Stimulated activated effector memory CD8-positive, alpha-beta T cell treated with anti-CD3 and anti-CD28 coated beads, Interleukin-12 subunit alpha, Interleukin-12 subunit beta, amount 100 ng/mL, for 72 hours (primary cell): ENCODE measurements at regions not wholly inside any gene's neighbourhood (a gene's known extent, or its start where the extent isn't known, plus 50 kb on each side); places are given as distances from the start of the nearest gene placed in this dataset.

Source experiments
- ATAC-seq: fragments of 150-1000 bp; cut with Tn5 transposase; 2 replicates; pipeline ENCODE4 v1.10.0; 2021
- DNase-seq, 2 donors: peaks; one replicate each; pipeline ENCODE4 v3.0.0; 2021 to 2022; ENCODE audit warnings: low spot score in 2 of 2
- H3K27ac Mint-ChIP-seq: one replicate; pipeline ENCODE4 v1.8.0; 2022; ENCODE audit warnings: mild to moderate bottlenecking, mixed read lengths
- H3K36me3 Mint-ChIP-seq: one replicate; pipeline ENCODE4 v1.8.0; 2022; ENCODE audit warnings: mild to moderate bottlenecking, mixed read lengths
- H3K4me1 Mint-ChIP-seq: one replicate; pipeline ENCODE4 v1.8.0; 2022; ENCODE audit warnings: mixed read lengths
- H3K4me3 Mint-ChIP-seq: one replicate; pipeline ENCODE4 v1.8.0; 2022; ENCODE audit warnings: mild to moderate bottlenecking, mixed read lengths
- H3K9me3 Mint-ChIP-seq: one replicate; pipeline ENCODE4 v1.8.0; 2022; ENCODE audit warnings: mixed read lengths

GRCh38 chr11:33551051-33551450 lies 149.6 kb downstream of the C11orf91 start:
- Mint-ChIP-seq H3K9me3 (no peaks in the 10 kb centered on the region), H3K4me3 (no peak overlapping the region), H3K27ac (no peak overlapping the region), H3K4me1 (no peaks in the 10 kb centered on the region), H3K36me3 (no peaks in the 10 kb centered on the region)
- no peak for ATAC-seq
- DNase-seq, result no peak

GRCh38 chr11:33549483-33549882 lies 151.1 kb downstream of the C11orf91 start:
- Mint-ChIP-seq H3K27ac (no peak overlapping the region), H3K4me3 (no peak overlapping the region), H3K9me3 (no peaks in the 10 kb centered on the region), H3K36me3 (no peaks in the 10 kb centered on the region), H3K4me1 (no peaks in the 10 kb centered on the region)
- DNase-seq, result no peak
- no peak for ATAC-seq

GRCh38 chr11:33545931-33546330 lies 154.7 kb downstream of the C11orf91 start:
- Mint-ChIP-seq H3K9me3 (no peaks in the 10 kb centered on the region), H3K27ac (no peak overlapping the region), H3K4me1 (peaks cover 6% of the 10 kb centered on the region), H3K36me3 (no peaks in the 10 kb centered on the region), H3K4me3 (no peak overlapping the region)
- ATAC-seq (no peak), DNase-seq (no peak)

- DNase-seq, result no peak
- Mint-ChIP-seq H3K4me3 (no peak overlapping the region), H3K9me3 (no peaks in the 10 kb centered on the region), H3K27ac (no peak overlapping the region), H3K36me3 (no peaks in the 10 kb centered on the region), H3K4me1 (peaks cover 6% of the 10 kb centered on the region)
- ATAC-seq, result no peak
Measured at GRCh38 chr11:33544593-33545373, 155.8 kb downstream of the C11orf91 start.

GRCh38 chr11:33543823-33544222 lies 156.8 kb downstream of the C11orf91 start:
- ATAC-seq, result no peak
- peaks cover 6% of the 10 kb centered on the region for H3K4me1 Mint-ChIP-seq
- no peak overlapping the region for H3K4me3 Mint-ChIP-seq
- no peaks in the 10 kb centered on the region for H3K9me3 Mint-ChIP-seq
- H3K36me3 Mint-ChIP-seq, result no peaks in the 10 kb centered on the region
- DNase-seq, result no peak
- H3K27ac Mint-ChIP-seq, result no peak overlapping the region

- Mint-ChIP-seq H3K36me3 (no peaks in the 10 kb centered on the region), H3K27ac (no peak overlapping the region), H3K4me3 (no peak overlapping the region), H3K4me1 (peaks cover 6% of the 10 kb centered on the region), H3K9me3 (no peaks in the 10 kb centered on the region)
- DNase-seq, result no peak
- ATAC-seq, result peak; percentile 45
Measured at GRCh38 chr11:33542921-33543320, 157.7 kb downstream of the C11orf91 start.

- no peak for ATAC-seq
- H3K27ac Mint-ChIP-seq, result no peak overlapping the region
- H3K4me3 Mint-ChIP-seq, result no peak overlapping the region
Measured at GRCh38 chr11:33540946-33541915, 159.4 kb downstream of the C11orf91 start.

GRCh38 chr11:33540427-33540826 lies 160.2 kb downstream of the C11orf91 start:
- no peak for ATAC-seq
- H3K4me1 Mint-ChIP-seq, result peaks cover 6% of the 10 kb centered on the region
- H3K4me3 Mint-ChIP-seq, result no peak overlapping the region
- no peak for DNase-seq
- H3K36me3 Mint-ChIP-seq, result no peaks in the 10 kb centered on the region
- H3K9me3 Mint-ChIP-seq, result no peaks in the 10 kb centered on the region
- no peak overlapping the region for H3K27ac Mint-ChIP-seq

More at GRCh38 chr11:33540946-33541915, 159.4 kb downstream of the C11orf91 start:
- no peak for DNase-seq
- Mint-ChIP-seq H3K9me3 (no peaks in the 10 kb centered on the region), H3K4me1 (peaks cover 6% of the 10 kb centered on the region), H3K36me3 (no peaks in the 10 kb centered on the region)

GRCh38 chr11:33539751-33540150 lies 160.9 kb downstream of the C11orf91 start:
- H3K4me1 Mint-ChIP-seq, result peaks cover 6% of the 10 kb centered on the region
- H3K4me3 Mint-ChIP-seq, result no peak overlapping the region
- H3K9me3 Mint-ChIP-seq, result no peaks in the 10 kb centered on the region
- no peaks in the 10 kb centered on the region for H3K36me3 Mint-ChIP-seq
- no peak for ATAC-seq
- no peak for DNase-seq
- H3K27ac Mint-ChIP-seq, result no peak overlapping the region

GRCh38 chr11:33538726-33539125 lies 161.9 kb downstream of the C11orf91 start:
- H3K4me3 Mint-ChIP-seq, result no peak overlapping the region
- H3K36me3 Mint-ChIP-seq, result no peaks in the 10 kb centered on the region
- H3K9me3 Mint-ChIP-seq, result no peaks in the 10 kb centered on the region
- DNase-seq, result no peak
- ATAC-seq, result no peak
- peaks cover 6% of the 10 kb centered on the region for H3K4me1 Mint-ChIP-seq
- no peak overlapping the region for H3K27ac Mint-ChIP-seq

GRCh38 chr11:33536178-33536577 lies 164.4 kb downstream of the C11orf91 start:
- Mint-ChIP-seq H3K9me3 (no peaks in the 10 kb centered on the region), H3K4me3 (no peak overlapping the region)
- ATAC-seq, result no peak

GRCh38 chr11:33534575-33534974 lies 166.1 kb downstream of the C11orf91 start:
- Mint-ChIP-seq H3K27ac (no peak overlapping the region), H3K4me1 (no peaks in the 10 kb centered on the region), H3K36me3 (no peaks in the 10 kb centered on the region), H3K4me3 (no peak overlapping the region), H3K9me3 (no peaks in the 10 kb centered on the region)
- DNase-seq, result no peak
- no peak for ATAC-seq

More at GRCh38 chr11:33536178-33536577, 164.4 kb downstream of the C11orf91 start:
- DNase-seq, result no peak
- no peak overlapping the region for H3K27ac Mint-ChIP-seq
- no peaks in the 10 kb centered on the region for H3K4me1 Mint-ChIP-seq
- no peaks in the 10 kb centered on the region for H3K36me3 Mint-ChIP-seq

- Mint-ChIP-seq H3K4me3 (no peak overlapping the region), H3K4me1 (no peaks in the 10 kb centered on the region), H3K36me3 (no peaks in the 10 kb centered on the region), H3K27ac (no peak overlapping the region), H3K9me3 (no peaks in the 10 kb centered on the region)
- no peak for DNase-seq
- ATAC-seq, result no peak
Measured at GRCh38 chr11:33533386-33534052, 167.1 kb downstream of the C11orf91 start.

- Mint-ChIP-seq H3K27ac (no peak overlapping the region), H3K4me1 (no peaks in the 10 kb centered on the region), H3K9me3 (no peaks in the 10 kb centered on the region), H3K4me3 (no peak overlapping the region), H3K36me3 (no peaks in the 10 kb centered on the region)
- DNase-seq, result no peak
- peak; percentile 16 for ATAC-seq
Measured at GRCh38 chr11:33532720-33533385, 167.8 kb downstream of the C11orf91 start.

- no peak for ATAC-seq
- DNase-seq, result no peak
- H3K36me3 Mint-ChIP-seq, result no peaks in the 10 kb centered on the region
- no peaks in the 10 kb centered on the region for H3K4me1 Mint-ChIP-seq
- H3K27ac Mint-ChIP-seq, result no peak overlapping the region
- H3K9me3 Mint-ChIP-seq, result no peaks in the 10 kb centered on the region
- H3K4me3 Mint-ChIP-seq, result no peak overlapping the region
Measured at GRCh38 chr11:33532257-33532656, 168.4 kb downstream of the C11orf91 start.
